Naive B cell (primary cell): ENCODE measurements at regions not wholly inside any gene's neighbourhood (a gene's known extent, or its start where the extent isn't known, plus 50 kb on each side); places are given as distances from the start of the nearest gene placed in this dataset.

Experiments
- ATAC-seq, 2 donors: fragments of 150-1000 bp; cut with Tn5 transposase; 2 replicates each; pipeline ENCODE4 v1.10.0; 2021; ENCODE audit warnings: low read depth in 2 of 2, mild to moderate bottlenecking in 2 of 2, moderate library complexity in 2 of 2
- DNase-seq: peaks from one replicate; pipeline ENCODE4 v3.0.0; 2022
- H3K27ac Mint-ChIP-seq, 6 donors: one replicate each; pipeline ENCODE4 v1.8.0; 2020 to 2022; ENCODE audit warnings: mild to moderate bottlenecking in 6 of 6, mixed read lengths in 6 of 6, moderate library complexity in 5 of 6, inconsistent platforms in 2 of 6
- H3K27me3 Mint-ChIP-seq, 3 donors: one replicate each; pipeline ENCODE4 v1.8.0; 2021 to 2022; ENCODE audit warnings: mixed read lengths in 3 of 3, mild to moderate bottlenecking in 1 of 3
- H3K36me3 Mint-ChIP-seq, 2 donors: one replicate each; pipeline ENCODE4 v1.8.0; 2020 to 2022; ENCODE audit warnings: mixed read lengths in 2 of 2, inconsistent platforms in 1 of 2, mild to moderate bottlenecking in 1 of 2
- H3K4me1 Mint-ChIP-seq, 3 donors: one replicate each; pipeline ENCODE4 v1.8.0; 2020 to 2022; ENCODE audit warnings: mixed read lengths in 3 of 3, inconsistent platforms in 1 of 3, mild to moderate bottlenecking in 1 of 3, moderate library complexity in 1 of 3
- H3K4me3 Mint-ChIP-seq, 8 donors: one replicate each; pipeline ENCODE4 v1.8.0; 2020 to 2022; ENCODE audit warnings: mild to moderate bottlenecking in 8 of 8, mixed read lengths in 8 of 8, moderate library complexity in 8 of 8, inconsistent platforms in 2 of 8
- H3K9me3 Mint-ChIP-seq, 7 donors: one replicate each; pipeline ENCODE4 v1.8.0; 2020 to 2022; ENCODE audit warnings: mixed read lengths in 7 of 7, mild to moderate bottlenecking in 5 of 7, inconsistent platforms in 2 of 7, moderate library complexity in 1 of 7

DNA sequence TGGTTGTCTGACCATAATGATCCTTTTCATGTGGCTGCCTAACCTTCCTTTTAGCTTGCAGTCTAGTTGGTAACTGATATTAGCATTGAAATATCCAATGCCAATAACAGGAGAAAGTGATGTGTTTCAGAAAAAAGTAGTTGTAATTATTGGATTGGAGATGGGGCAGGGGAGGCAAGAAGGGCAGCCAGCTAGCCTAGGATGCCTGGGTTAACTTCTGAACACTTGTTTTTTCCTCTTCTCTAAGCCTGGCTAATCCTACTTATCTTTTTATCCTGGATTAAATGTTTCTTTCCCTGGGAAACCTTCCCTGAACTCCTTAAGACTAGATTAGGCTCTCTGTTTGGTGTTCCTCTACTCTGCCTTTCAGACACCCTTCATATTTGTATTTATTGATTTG, 380.2 kb downstream of the TMEM135 start:
- peaks cover 0 to 2% (median 0%) of the 10 kb centered on the region in 7 donors for H3K9me3 Mint-ChIP-seq
- DNase-seq (no peak), ATAC-seq (no peak)
- H3K4me1 Mint-ChIP-seq, result no peaks in the 10 kb centered on the region
- no peak overlapping the region for H3K4me3 Mint-ChIP-seq
- H3K27me3 Mint-ChIP-seq, result no peaks in the 10 kb centered on the region
- H3K36me3 Mint-ChIP-seq, result no peaks in the 10 kb centered on the region
- no peak overlapping the region for H3K27ac Mint-ChIP-seq

DNA sequence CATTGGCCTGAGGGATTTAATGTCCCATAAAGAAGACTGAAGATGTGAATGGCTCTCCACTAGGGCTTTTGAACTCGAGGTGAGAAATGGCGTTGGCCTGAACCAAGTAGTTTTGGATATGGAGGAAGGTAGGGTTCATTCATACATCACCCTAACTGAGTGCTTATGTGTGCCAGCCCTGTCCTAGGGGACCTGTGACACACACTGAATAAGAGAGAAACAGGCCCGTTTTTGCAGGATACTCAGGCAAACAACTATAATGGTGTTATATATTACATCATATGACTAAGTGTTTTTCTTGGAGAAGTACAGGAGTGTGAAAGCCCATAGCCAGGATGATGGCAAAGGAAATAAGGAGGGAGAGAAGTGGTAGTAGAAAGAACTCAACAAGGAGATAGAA, 368.1 kb downstream of the TMEM135 start:
- DNase-seq, result no peak
- H3K4me3 Mint-ChIP-seq, result no peak overlapping the region

DNA sequence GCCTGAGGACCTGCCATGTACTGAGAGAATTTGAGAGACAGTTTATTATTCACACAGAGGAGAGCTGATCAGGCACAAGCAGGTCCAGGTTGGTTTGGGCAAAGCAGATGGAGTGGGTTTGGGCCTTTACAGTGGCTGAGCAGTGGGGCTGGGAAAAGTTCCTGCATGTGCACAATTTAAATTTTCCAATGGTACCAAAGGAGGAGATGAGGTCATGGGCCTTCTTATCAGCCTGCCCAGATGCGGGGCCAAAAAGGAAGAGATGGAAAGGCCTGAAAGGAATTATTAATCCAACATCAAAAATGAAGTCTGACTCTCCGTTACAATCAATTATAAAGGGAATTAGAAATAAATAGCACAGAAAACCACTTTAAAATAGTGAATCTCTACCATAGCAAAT, 367.6 kb downstream of the TMEM135 start:
- Mint-ChIP-seq H3K27me3 (peaks cover 0 to 4% (median 0%) of the 10 kb centered on the region in 3 donors), H3K27ac (no peak overlapping the region), H3K36me3 (no peaks in the 10 kb centered on the region), H3K4me1 (no peaks in the 10 kb centered on the region), H3K9me3 (peaks cover 0 to 5% (median 4%) of the 10 kb centered on the region in 7 donors), H3K4me3 (no peak overlapping the region)
- ATAC-seq, result no peak
- no peak for DNase-seq

More for the DNA sequence above, 368.1 kb downstream of the TMEM135 start:
- Mint-ChIP-seq H3K27ac (no peak overlapping the region), H3K4me1 (no peaks in the 10 kb centered on the region), H3K9me3 (peaks cover 0 to 5% (median 4%) of the 10 kb centered on the region in 7 donors), H3K27me3 (peaks cover 1 to 4% (median 2%) of the 10 kb centered on the region in 3 donors), H3K36me3 (no peaks in the 10 kb centered on the region)
- ATAC-seq, result no peak

DNA sequence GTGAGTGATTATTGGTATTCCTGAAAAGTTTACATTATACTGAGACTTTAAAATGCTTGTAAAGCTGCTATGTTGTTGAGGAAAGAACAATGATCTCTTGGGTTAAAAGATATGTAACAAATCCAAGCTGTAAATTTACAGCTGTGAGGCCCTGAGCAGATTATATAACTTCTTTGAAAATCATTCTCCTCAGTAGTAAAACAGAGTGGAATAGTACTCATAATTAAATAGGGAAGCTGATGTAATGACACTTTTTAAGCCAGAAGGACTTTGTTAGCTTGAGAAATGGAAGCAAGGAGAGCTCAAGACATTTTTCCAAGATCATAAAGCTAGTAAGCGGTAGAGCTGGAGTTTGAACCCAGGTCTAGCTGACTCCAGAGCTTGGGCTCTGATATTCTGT, 363.9 kb downstream of the TMEM135 start:
- no peak for ATAC-seq
- no peak overlapping the region for H3K4me3 Mint-ChIP-seq
- DNase-seq, result no peak
- H3K27ac Mint-ChIP-seq, result no peak overlapping the region
- peaks cover 0 to 4% (median 0%) of the 10 kb centered on the region in 3 donors for H3K27me3 Mint-ChIP-seq
- H3K4me1 Mint-ChIP-seq, result no peaks in the 10 kb centered on the region
- no peaks in the 10 kb centered on the region for H3K36me3 Mint-ChIP-seq
- H3K9me3 Mint-ChIP-seq, result peaks cover 0 to 5% (median 4%) of the 10 kb centered on the region in 7 donors

DNA sequence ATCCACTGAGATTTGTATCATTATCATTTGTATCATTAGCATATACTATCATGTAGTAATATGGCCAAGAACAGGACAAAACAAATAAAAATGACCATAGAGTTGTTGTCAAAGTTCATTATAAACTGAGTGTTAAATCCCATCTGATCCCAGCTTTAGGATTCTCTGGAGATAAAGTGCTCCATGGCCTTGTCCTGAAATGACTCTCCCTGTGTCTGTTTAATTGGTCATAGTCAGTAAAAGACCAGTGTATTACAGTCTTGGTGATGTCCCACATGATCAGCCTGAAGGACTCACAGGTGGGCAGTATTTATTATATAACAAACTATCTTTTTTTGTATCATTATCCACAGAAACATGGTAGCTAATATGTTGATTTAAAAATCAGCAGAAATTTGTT, 361.6 kb downstream of the TMEM135 start:
- ATAC-seq (no peak), DNase-seq (no peak)
- Mint-ChIP-seq H3K9me3 (peaks cover 0 to 2% (median 0%) of the 10 kb centered on the region in 7 donors), H3K4me3 (no peak overlapping the region), H3K4me1 (no peaks in the 10 kb centered on the region), H3K27me3 (no peaks in the 10 kb centered on the region), H3K36me3 (no peaks in the 10 kb centered on the region), H3K27ac (no peak overlapping the region)

DNA sequence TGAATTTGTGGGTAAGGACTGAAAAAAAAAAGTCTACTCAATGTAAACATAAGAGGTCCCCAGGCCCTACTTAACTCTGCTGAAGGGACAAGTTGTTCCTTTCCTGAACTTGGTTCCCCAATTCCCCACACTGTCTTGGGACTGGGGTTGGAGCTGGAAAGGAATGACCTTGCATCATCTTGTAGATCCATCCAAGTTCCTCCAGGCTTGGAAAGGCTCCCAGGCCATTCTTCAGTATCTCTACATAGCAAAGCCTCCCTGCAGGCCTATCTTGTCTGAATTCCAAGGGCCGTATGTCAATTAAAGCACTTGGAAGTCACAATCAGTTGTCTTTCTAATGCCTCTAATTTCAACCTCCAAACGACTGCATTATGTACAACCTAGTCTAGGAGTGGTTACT, 361.2 kb downstream of the TMEM135 start:
- Mint-ChIP-seq H3K4me1 (no peaks in the 10 kb centered on the region), H3K27ac (no peak overlapping the region), H3K27me3 (no peaks in the 10 kb centered on the region), H3K4me3 (no peak overlapping the region), H3K36me3 (no peaks in the 10 kb centered on the region), H3K9me3 (peaks cover 0 to 1% (median 0%) of the 10 kb centered on the region in 7 donors)
- DNase-seq (no peak), ATAC-seq (no peak)

DNA sequence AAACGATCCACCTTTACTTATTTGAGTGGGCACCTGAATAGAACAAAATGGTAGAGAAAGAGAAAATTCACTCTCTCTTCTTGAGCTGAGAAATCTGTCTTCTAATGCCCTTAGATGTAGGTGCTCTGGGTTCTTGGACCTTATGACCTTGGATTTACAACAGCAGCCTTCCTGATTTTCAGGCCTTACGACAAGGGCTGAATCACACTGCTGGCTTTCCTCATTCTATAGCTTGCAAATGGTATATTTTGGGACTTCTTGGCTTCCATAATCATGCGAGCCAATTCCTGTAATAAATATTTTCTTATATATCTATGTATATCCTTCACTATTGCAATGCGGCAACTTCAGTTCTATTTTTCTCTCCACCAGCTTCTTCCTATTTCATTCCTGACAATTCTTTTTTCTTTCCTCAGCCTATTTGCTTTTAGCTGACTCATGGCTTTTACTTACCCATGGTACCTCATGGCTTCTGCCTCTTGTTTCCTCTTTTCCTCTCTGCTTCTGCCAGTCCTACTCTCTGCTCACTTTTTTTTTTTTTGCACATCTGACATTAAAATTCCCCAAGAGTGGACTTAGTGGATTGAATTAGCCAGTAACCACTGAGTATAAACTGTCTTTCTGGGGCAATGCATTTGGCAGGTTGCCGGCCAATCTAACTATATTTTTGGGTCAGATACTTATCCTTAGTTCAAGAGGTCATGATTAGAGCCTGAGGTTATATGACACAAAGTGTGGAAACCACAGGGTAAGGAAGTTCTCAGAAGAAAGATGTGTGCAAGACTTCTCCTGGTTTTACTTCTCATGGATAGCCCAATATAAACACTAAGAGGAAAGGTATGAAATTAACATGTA, 359.5 kb downstream of the TMEM135 start:
- H3K27ac Mint-ChIP-seq, result no peak overlapping the region
- ATAC-seq (no peak), DNase-seq (no peak)
- no peaks in the 10 kb centered on the region for H3K9me3 Mint-ChIP-seq
- no peaks in the 10 kb centered on the region for H3K27me3 Mint-ChIP-seq
- H3K36me3 Mint-ChIP-seq, result no peaks in the 10 kb centered on the region
- no peak overlapping the region for H3K4me3 Mint-ChIP-seq
- H3K4me1 Mint-ChIP-seq, result no peaks in the 10 kb centered on the region

DNA sequence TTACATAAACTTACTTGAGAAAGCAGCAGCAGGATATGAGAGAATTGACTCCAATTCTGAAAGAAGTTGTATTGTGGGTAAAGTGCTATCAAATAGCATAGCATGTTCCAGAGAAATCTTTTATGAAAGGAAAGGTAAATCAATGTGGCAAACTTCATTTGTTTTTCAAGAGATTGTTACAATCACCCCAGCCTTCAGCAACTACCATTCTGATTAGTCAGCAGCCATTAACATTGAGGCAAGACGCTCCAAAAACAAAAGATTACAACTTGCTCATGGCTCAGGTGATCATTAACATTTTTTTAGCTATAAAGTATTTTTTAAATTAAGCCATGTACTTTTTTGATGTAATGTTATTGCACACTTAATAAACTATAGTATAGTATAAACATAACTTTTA, 357.2 kb downstream of the TMEM135 start:
- ATAC-seq (no peak), DNase-seq (no peak)
- Mint-ChIP-seq H3K4me1 (no peaks in the 10 kb centered on the region), H3K27me3 (no peaks in the 10 kb centered on the region), H3K9me3 (peaks cover 0 to 2% (median 0%) of the 10 kb centered on the region in 7 donors), H3K27ac (no peak overlapping the region), H3K36me3 (no peaks in the 10 kb centered on the region), H3K4me3 (no peak overlapping the region)

DNA sequence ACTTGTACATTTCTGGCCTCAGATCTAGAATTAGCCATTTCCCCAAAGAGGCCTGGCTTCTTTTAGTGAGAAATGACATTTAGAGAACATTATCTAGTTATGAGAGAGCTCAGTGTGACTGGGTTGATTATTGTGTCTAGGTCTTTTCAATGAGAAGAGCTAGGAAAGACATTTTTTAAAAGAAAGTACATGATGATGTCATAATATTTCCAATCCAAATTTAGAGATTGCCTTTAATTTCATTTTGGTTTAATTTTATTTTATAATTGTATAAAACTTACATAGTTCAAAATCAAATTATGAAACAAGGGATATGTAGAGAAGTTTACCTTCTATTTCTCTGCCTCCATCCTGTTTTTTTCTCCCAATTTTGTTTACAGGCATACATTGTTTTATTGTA, 354.9 kb downstream of the TMEM135 start:
- H3K4me1 Mint-ChIP-seq, result no peaks in the 10 kb centered on the region
- H3K9me3 Mint-ChIP-seq, result peaks cover 0 to 12% (median 4%) of the 10 kb centered on the region in 7 donors
- H3K4me3 Mint-ChIP-seq, result no peak overlapping the region
- ATAC-seq (no peak), DNase-seq (no peak)
- peaks cover 0 to 6% of the 10 kb centered on the region in 2 donors for H3K36me3 Mint-ChIP-seq
- H3K27me3 Mint-ChIP-seq, result no peaks in the 10 kb centered on the region
- no peak overlapping the region for H3K27ac Mint-ChIP-seq

DNA sequence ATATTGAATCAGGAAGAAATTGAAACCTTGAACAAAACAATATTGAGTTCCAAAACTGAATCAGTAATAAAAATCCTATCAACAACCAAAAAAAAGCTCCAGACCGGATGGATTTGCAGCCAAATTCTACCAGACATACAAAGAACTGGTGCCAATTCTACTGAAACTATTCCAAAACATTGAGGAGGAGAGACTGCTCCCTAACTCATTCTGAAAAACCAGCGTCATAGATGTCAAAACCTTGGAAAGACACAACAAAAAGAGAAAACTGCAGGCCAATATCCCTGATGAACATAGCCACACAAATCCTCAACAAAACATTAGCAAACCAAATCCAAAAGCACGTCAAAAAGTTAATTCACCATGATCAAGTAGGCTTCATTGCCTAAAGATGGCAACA, 353.8 kb downstream of the TMEM135 start:
- Mint-ChIP-seq H3K4me3 (no peak overlapping the region), H3K27me3 (no peaks in the 10 kb centered on the region), H3K27ac (no peak overlapping the region), H3K36me3 (peaks cover 0 to 9% of the 10 kb centered on the region in 2 donors), H3K9me3 (peaks cover 0 to 15% (median 6%) of the 10 kb centered on the region in 7 donors), H3K4me1 (no peaks in the 10 kb centered on the region)
- ATAC-seq, result no peak
- no peak for DNase-seq

DNA sequence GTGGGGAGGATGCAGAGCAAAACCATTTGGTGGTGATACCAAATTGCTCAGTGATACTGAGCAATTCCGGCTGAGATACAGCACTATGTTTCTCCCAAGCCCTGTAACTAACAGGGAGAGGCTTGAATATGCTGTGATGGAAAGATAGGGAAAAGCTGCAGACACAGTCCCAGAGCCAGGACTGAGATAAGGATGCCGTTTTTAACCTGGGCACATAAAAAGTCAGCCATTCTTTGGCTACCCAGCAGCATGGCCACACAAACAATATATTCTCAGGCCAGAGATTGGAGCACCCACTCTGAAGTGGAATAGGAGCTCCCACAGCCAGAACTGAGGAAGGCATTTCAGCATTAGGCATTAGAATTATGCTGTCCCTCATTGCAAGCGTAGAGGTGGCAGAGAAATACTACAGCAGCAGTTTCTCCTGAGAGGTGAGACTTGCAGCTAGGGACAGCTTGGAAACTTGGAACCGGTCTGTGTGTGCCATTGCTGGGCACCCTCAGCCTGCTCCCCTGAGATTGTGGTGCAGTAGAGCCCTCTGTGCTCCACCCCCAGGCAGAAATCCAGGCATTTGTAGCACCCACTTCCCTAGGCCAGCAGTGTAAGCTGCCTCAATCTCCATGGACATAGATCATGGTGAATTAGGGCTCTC, 346.5 kb downstream of the TMEM135 start:
- no peak overlapping the region for H3K27ac Mint-ChIP-seq
- ATAC-seq (no peak), DNase-seq (no peak)
- H3K4me3 Mint-ChIP-seq, result no peak overlapping the region
- peaks cover 0 to 9% of the 10 kb centered on the region in 2 donors for H3K36me3 Mint-ChIP-seq
- H3K4me1 Mint-ChIP-seq, result no peaks in the 10 kb centered on the region
- H3K9me3 Mint-ChIP-seq, result peaks cover 3 to 28% (median 11%) of the 10 kb centered on the region in 7 donors
- no peaks in the 10 kb centered on the region for H3K27me3 Mint-ChIP-seq

DNA sequence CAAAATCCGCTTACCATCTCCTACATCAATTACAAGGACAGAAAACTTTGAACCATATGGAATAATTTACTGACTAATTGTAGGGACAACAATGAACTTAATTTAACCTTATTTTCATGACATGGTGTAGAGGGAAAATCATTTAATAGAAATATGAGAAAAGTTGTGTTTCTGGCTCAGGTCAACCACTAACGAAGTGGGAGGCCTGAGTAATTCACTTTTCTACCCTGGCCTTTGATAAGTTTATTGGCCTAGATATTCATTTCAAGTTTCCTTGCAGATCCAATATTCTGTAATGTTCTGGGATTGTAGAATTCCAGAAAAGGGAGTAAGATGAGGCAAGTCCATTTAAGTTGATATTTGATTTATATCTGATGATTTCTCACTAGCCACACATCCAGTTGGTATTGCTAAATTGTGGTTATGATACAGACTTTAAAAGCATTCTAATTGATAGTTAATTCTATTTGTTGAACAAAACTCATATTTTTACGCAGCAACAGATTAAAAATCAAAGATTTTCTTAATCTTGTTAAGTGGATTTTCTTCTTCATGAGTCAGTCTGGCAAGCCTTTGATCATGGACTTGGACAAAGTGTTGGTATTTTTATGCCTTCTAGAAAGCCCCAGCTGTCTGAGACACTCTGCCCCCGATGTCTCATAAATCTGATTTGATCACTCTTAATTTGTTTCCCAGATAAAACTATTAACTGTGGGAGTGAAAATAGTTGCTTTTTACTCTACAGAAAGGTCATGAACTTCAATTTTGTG, 336.5 kb downstream of the TMEM135 start:
- no peak overlapping the region for H3K4me3 Mint-ChIP-seq
- H3K36me3 Mint-ChIP-seq, result no peaks in the 10 kb centered on the region
- no peak overlapping the region for H3K27ac Mint-ChIP-seq
- DNase-seq (no peak), ATAC-seq (no peak)
- H3K9me3 Mint-ChIP-seq, result peaks cover 0 to 6% (median 0%) of the 10 kb centered on the region in 7 donors
- H3K27me3 Mint-ChIP-seq, result peaks cover 5 to 18% (median 6%) of the 10 kb centered on the region in 3 donors
- no peaks in the 10 kb centered on the region for H3K4me1 Mint-ChIP-seq
